Activated CD4-positive, alpha-beta T cell treated with anti-CD3 and anti-CD28 coated beads, Interleukin-2, Interleukin-6, amounts not matched to agents 100 ng/mL and 50 ng/mL, durations not matched to agents 16 hours and 8 hours (primary cell): ENCODE measurements at regions not wholly inside any gene's neighbourhood (a gene's known extent, or its start where the extent isn't known, plus 50 kb on each side); places are given as distances from the start of the nearest gene placed in this dataset.

ENCODE experiments used
- DNase-seq: peaks from one replicate; pipeline ENCODE4 v3.0.0-alpha.2; 2020

- no peak for DNase-seq
Measured at GRCh38 chr14:100659345-100660001, 67.2 kb upstream of the DLK1 start.

- no peak for DNase-seq
Measured at GRCh38 chr14:100660498-100660881, 66.2 kb upstream of the DLK1 start.

GRCh38 chr14:100660882-100661635, 65.6 kb upstream of the DLK1 start:
- DNase-seq = no peak

GRCh38 chr14:100662879-100663760, 63.6 kb upstream of the DLK1 start:
- peak; percentile 75 for DNase-seq

GRCh38 chr14:100663761-100664052, 63.0 kb upstream of the DLK1 start:
- no peak for DNase-seq

GRCh38 chr14:100664231-100664630, 62.5 kb upstream of the DLK1 start:
- DNase-seq = no peak

- DNase-seq = no peak
Measured at GRCh38 chr14:100664841-100665510, 61.7 kb upstream of the DLK1 start.

- no peak for DNase-seq
Measured at GRCh38 chr14:100665511-100666032, 61.1 kb upstream of the DLK1 start.

- no peak for DNase-seq
Measured at GRCh38 chr14:100666403-100666802, 60.3 kb upstream of the DLK1 start.

- DNase-seq = no peak
Measured at GRCh38 chr14:100666851-100667250, 59.8 kb upstream of the DLK1 start.

- no peak for DNase-seq
Measured at GRCh38 chr14:100667656-100668055, 59.0 kb upstream of the DLK1 start.

- DNase-seq = no peak
Measured at GRCh38 chr14:100668352-100668751, 58.3 kb upstream of the DLK1 start.

GRCh38 chr14:100669011-100669412, 57.7 kb upstream of the DLK1 start:
- DNase-seq = no peak

- DNase-seq = no peak
Measured at GRCh38 chr14:100669468-100669867, 57.2 kb upstream of the DLK1 start.

- DNase-seq = no peak
Measured at GRCh38 chr14:100670017-100670752, 56.5 kb upstream of the DLK1 start.

GRCh38 chr14:100670753-100671049, 56.0 kb upstream of the DLK1 start:
- DNase-seq = no peak

GRCh38 chr14:100671386-100671901, 55.2 kb upstream of the DLK1 start:
- no peak for DNase-seq

GRCh38 chr14:100671906-100672305, 54.8 kb upstream of the DLK1 start:
- no peak for DNase-seq

- DNase-seq = no peak
Measured at GRCh38 chr14:100673085-100673806, 53.4 kb upstream of the DLK1 start.

GRCh38 chr14:100673807-100674154, 52.9 kb upstream of the DLK1 start:
- no peak for DNase-seq

GRCh38 chr14:100674428-100674827, 52.3 kb upstream of the DLK1 start:
- DNase-seq = no peak
